ENCODE measurements at regions not wholly inside any gene's neighbourhood (a gene's known extent, or its start where the extent isn't known, plus 50 kb on each side); places are given as distances from the start of the nearest gene placed in this dataset.

DNA sequence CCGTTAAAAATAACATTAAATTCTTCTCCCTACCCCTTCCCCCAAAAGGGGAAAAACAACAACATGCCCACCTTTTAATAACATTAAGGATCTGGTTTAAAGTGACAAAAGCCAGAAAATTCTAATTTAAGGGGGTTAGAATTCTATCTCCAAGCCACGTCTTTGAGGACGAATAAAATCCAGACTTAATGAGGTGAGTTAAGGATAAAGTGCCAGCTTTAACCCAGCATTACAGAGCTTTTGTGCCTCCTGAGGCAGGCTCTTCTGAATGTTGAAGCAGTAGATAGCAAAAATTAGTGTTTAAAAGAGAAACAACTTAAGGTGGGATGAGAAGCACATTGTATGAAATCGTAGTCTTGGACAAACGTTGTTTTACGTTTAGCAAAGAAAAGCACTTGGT is 329.0 kb upstream of the MPDZ start:
- TF ChIP-seq, protein P1, sequence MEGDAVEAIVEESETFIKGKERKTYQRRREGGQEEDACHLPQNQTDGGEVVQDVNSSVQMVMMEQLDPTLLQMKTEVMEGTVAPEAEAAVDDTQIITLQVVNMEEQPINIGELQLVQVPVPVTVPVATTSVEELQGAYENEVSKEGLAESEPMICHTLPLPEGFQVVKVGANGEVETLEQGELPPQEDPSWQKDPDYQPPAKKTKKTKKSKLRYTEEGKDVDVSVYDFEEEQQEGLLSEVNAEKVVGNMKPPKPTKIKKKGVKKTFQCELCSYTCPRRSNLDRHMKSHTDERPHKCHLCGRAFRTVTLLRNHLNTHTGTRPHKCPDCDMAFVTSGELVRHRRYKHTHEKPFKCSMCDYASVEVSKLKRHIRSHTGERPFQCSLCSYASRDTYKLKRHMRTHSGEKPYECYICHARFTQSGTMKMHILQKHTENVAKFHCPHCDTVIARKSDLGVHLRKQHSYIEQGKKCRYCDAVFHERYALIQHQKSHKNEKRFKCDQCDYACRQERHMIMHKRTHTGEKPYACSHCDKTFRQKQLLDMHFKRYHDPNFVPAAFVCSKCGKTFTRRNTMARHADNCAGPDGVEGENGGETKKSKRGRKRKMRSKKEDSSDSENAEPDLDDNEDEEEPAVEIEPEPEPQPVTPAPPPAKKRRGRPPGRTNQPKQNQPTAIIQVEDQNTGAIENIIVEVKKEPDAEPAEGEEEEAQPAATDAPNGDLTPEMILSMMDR (conservative IDR thresholded peaks at IDR 0.05; ENCODE audit: low read depth, low read length): no peak
- TF ChIP-seq EZH2 (IDR thresholded peaks at IDR 0.05; ENCODE audit: borderline replicate concordance, low read depth, low read length, poor library complexity, severe bottlenecking): no peak

Measured in A673 (cell line).